Activated naive CD4-positive, alpha-beta T cell treated with anti-CD3 and anti-CD28 coated beads, Interleukin-2, amount 50 U/mL, for 16 hours (primary cell): ENCODE measurements at regions not wholly inside any gene's neighbourhood (a gene's known extent, or its start where the extent isn't known, plus 50 kb on each side); places are given as distances from the start of the nearest gene placed in this dataset.
"Not testable (repeated sequence)": the region's sequence is repeated elsewhere in the genome, so short reads cannot be mapped to it uniquely, and the experiment has no call there.

Experiments used
- DNase-seq: peaks from one replicate; pipeline ENCODE4 v3.0.0-alpha.2; 2020

DNA sequence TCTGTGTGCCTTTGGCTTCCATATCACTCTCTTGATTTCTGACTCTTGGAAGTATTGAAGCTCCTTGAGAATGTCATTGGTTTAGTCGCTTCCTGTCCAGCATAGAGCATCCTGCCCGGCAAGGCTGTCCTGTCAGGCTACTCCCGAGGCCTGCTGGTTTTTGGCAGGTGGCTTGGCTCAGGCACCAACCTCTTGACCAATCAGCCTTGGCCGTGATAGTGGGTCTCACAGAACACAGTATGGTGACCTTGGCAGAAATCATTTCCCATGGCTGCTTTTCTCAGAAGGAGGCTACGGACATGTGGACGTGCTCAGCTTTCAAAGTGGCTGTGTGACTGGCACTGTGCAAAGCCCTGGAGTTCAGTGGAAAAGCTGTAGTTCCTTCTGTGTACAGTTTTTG, 516.9 kb downstream of the REEP3 start:
- DNase-seq = no peak

DNA sequence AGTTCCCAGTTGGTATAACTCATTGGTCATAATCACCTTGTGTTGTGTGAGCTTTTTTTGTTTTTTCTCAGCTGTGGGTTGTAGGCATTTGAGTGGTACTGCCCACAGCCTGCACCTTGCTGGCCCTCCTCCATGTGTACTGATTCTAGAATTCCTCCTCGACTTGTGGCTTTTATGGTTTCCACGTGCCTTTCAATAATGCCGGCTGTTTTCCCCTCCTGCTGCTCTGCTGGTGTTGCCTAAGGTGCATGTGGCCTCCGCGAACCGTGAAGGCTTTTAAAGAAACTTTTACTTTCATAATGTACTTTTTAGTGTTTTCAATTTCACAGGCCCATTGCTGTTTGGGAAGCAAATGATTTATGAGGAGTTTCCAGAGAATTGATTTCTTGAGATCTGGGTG, 518.0 kb downstream of the REEP3 start:
- no peak for DNase-seq

DNA sequence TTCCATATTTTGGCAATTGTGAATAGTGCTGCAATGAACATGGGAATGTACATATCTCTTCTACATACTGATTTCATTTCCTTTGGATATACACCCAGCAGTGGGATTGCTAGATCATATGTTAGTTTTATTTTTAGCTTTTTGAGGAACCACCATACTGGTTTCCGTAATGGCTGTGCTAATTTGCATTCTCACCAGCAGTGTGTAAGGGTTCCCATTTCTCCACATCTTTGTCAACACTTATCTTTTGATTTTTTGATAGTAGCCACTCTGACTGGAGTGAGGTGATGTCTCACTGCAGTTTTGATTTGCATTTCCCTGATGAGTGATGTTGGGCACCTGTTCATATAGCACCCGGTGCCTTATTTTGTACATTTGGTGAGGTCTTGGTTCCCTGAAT, 519.6 kb downstream of the REEP3 start:
- DNase-seq = no peak

DNA sequence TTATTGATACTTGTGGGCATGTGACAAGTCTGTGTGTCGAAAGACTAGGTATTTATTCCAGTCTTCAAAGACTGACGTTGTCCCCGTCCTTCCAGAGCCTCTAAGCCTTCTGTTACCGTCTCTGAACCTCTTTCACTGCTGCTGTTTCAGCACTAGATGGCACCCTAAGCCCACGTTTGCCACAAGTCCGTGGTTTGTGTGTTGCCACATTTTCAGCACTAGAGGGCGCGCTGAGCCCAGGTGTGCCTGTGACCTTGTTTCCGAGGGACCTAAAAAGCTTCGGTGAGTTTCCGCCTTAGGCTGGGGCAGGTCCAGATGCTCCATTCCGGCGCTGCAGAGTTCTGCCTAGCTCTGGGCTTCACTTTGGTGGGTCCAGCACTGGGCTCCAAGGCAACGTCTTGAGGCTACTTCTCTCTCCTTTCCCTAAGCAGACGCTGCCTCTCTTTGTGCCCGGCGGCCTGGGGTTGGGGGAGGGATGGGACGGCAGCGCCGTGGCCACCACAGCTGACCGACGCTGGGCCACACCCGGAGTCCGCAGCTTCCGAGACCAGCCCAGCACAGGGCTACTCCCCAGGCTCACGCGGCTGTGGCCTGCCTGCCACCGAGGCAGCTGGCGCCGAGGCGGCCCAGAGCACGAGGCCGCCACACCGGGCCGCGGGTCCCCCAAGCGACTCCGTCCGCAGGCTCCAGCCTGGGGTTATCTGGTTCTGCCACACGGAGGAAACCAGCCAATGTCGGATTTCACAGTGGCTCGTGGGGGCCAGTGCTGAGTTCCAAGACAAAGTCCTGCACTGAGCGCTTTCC, 520.2 kb downstream of the REEP3 start:
- DNase-seq = peak; percentile 78

DNA sequence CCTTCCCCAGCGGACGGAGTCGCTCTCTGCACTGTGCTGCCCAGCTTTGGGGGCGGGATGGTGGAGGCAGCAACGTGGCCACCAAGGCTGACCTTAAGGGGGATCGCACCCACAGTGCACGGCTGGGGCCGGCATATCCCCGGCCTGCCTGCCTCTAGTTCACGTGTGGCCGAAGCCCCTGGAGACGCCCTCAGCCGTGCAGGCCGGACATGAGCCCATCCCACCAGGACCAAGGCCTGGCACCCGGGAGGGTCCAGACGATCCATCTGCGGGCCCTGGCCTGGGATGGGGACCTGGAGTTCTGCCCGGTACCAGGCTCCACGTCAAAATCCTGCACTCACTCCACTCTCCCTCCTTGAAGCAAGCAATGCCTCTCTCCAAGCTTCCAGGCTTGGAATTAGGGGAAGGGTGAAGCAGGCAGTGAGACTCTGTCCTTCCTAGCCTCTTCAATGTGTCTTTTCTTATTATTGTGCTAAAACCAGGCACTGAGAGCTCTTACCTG, 520.8 kb downstream of the REEP3 start:
- DNase-seq = no peak

DNA sequence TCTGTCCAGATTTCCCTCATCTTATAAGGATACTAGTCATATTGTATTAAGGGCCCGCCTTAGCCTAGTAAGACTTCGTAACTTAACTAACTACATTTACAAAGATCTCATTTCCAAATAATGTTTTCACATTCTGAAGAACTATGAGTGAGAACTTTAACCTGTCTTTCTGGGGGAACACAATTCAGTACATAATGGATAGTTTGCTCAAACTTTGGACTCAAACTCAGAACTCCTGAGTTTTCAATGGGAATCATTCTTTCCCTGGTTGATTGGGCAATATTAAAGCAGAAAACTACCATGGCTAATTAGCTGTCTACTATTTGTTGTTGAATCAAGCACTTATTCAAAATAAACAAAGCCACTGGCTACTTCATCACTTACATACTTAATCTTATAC, 522.9 kb downstream of the REEP3 start:
- no peak for DNase-seq

DNA sequence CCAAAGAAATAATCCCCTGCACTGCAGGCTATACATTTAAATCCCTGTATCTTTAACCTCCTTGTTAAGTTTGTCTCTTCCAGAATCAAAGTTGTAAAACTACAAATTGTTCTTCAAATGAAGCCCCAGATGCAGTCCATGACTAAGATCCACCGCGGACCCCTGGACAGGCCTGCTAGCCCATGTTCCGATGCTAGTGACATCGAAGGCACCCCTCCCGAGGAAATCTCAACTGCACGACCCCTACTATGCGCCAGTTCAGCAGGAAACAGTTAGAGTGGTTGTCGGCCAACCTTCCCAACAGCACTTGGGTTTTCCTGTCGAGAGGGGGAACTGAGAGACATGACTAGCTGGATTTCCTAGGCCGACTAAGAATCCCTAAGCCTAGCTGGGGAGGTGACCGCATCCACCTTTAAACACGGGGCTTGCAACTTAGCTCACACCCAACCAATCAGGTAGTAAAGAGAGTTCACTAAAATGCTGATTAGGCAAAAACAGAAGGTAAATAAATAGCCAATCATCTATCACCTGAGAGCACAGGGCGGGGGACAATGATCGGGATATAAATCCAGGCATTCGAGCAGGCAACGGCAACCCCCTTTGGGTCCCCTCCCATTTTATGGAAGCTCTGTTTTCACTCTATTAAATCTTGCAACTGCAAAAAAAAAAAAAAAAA, 523.9 kb downstream of the REEP3 start:
- DNase-seq = not testable (repeated sequence)

DNA sequence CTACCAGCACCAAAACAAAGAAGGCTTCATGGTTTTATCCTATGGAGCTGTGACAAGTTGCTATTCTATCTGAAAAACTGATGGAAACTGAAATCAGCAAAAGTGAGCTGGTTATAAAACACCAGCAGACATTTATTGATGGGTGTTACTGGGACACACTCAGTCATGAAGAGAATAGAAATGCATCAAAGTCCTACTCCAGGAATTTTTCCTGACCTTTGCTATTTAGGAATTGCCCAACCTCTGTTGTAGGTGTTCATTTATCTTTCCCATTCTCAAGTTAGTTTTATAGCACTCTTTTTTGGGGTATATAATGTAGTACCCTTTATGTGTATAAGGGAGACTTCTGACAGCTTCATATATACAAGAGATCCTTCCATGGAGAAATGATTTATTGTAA, 533.2 kb downstream of the REEP3 start:
- no peak for DNase-seq

DNA sequence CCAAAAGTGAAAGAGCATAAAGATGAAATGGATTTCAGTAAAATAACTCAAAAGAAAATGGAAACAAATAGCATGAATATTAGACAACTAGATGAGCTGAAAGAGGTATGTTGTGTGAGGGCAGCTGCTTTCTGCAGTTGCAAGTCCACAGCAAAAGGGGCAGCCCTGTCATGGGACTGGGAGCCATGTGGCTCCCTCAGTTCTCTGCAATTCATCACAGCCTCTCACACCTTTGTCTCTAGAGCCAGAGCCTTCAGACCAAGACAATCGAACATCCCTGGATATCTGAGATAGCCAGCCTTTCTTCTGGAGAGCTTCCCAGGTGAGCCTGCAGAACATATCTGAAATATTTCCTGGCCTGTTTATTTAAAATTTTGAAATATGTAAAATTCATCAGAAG, 538.7 kb downstream of the REEP3 start:
- DNase-seq = no peak

DNA sequence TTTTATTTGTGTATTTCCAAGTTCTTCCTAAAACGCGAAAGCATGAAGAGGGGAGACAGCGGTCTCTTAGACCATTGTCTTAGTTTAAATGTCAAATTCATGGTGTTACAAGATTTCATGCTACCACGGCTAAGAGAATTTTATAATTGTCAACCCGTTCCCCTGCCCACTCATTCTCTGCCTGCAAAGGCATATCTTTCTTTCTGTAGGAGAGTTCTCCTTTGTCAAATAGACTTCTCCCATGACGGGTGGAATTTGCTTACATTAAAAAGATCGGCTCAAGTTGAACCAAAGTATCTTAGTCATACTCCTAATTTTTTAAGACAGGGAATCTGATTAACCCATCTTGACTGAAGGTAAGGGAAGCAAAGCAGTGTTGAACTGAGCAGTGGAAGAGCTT, 539.2 kb downstream of the REEP3 start:
- DNase-seq = no peak

DNA sequence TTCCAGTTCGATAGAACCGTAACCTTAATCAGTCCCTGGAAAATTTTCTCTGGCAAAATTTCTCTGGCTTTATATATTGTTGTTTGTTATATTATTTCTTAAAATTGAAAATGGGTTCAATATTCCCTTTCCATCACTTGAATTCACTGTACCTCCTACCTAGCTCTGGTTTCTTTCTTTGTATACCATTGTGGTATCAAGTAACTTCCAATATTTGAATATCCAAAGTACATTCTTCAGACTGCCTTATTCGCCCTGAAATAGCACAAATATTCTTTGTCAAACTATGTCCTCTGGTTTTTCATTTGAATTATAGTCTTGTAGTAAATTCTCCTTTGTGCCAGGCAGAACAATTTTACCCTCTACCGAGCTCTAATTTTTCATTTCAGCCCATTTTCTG, 541.6 kb downstream of the REEP3 start:
- DNase-seq = no peak

DNA sequence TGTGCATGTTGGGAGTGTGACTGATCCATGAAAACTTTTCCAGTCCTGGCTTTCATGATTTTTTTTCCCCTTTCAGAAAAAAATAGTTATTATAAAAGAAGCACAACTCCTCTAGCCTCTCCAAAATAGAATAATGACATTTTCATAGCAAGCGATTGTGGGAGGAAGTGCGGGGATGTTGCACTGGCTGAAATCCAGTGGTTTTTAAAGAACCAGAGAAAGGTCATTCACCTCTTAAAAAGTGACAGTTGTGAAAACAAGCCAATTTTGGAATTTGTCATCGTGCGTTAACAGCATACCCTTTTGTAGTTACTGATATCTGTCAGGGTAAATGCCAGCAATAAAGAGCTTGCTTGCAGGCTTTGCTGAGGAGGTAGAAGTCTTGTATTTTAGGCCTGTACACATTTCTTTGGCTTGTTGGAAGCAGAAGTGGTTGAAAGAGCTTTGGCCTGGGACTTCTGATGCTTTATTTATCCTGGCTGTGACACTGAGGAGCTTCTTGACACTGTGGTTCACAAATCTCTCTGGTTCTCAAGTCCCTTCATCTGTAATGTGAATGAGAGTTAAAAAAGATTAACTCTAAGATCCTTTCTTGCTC, 545.9 kb downstream of the REEP3 start:
- no peak for DNase-seq

DNA sequence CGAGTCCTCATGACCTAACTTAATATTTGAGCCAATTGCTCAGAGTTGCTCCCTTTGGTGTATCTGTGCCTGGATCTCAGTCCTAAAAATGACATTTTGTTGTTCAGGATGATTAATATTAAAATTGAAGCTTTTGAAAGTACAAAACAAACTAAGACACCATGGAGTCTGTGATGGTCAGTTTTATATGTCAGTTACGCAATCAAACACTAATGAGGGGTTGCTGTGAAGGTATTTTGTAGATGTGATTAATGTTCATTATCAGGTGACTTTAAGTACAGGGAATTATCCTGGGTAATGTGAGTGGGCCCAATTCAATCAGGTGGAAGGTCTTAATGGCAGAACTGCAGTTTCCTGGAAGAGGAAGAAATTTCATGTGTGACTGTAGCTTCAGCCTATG, 546.7 kb downstream of the REEP3 start:
- DNase-seq = no peak

DNA sequence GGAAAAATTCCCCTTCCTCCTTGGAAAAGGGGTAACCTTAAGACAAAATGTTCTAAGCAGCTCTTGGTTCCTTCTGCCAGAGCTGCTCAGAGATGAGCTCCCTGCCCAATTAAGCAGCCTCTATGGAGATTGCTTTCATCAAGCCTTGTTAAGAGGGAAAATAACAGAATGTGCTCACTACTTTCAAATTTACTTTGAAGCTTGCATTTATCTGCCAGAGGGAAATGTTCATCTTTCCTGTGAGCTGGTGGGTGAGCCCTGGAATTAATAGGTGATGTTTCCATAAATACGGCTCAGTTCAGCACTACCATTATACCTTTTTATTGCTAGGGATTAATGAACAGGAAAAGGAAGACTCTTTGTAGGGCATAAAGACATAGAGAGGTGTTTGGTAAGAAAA, 549.0 kb downstream of the REEP3 start:
- DNase-seq = no peak

DNA sequence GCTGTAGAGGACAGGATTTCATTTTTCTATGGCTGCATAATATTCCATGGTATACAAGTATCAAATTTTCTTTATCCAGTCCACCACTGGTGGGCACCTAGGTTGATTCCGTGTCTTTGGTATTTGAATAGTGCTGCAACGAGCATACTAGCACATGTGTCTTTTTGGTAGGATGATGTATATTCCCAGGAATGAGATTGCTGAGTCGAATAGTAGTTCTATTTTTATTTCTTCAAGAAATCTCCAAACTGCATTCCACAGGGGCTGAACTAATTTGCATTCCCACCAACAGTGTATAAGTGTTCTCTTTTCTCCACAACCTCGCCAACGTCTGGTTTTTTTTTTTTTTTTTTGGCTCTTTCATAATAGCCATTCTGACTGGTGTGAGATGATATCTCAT, 550.0 kb downstream of the REEP3 start:
- DNase-seq = no peak

DNA sequence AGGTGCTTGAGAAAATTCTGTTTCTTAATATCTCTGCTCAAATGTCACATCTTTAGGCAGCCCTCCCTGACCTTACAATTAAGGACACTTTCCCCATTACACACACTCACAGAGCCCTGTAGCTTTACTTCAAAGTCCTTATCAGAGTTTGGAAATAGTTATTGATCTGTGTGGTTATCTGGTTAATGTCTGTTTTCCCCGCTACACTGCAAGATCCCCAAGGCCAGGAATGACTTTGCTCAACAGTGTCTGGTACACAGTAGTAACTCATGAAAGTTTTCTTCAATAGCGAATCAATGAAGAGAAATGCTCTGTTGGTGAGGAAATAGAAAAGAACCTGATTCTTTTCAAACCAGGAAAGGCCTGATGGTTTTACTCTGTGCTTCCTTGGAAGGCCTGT, 554.4 kb downstream of the REEP3 start:
- no peak for DNase-seq

DNA sequence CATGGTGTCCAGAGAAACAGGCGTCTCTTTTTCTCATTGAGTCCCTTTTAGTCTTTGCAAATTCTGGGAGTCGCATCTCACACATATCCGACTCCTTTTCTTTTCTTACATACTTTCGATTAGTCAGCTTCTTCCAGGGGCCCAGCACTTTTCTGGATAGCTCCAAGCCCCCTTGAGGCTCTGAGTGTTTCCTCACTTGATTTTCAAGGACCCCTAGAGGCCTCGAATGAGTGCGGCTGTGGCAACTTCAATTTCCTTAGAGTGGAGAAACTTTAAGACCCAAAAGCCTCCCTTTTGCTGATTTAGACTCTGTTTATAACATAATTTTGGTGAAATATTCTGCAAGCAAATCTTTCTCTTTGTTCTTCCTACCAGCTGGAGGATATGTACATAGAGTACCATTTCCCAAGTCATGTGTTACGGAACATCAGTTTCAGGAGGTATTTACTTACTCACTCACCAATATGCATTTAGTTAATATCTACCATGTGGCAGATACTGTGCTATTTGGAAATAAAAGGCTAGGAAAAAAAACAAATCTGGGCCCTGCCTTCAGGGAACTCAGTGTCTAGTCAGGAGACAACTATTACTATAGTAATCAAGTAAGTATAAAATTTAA, 555.2 kb downstream of the REEP3 start:
- no peak for DNase-seq

DNA sequence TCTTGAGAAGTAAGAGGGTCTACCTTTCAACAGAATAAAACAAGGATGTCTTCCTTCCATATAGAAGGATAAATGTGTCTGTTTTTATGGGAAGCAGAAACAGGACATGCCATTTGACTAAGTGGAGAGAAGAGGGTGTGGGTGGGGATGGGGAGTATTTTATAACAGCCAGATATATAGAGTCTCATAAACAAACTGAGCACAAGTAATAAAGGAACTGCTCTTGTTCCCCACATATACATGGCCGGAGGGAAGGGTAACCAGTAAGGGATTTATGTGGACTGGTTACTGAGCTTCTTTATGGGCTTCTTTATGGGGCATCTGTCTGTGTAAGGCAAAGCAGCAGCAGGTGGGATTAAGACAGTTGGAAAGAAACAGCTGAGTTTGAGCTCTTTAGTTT, 558.1 kb downstream of the REEP3 start:
- no peak for DNase-seq

DNA sequence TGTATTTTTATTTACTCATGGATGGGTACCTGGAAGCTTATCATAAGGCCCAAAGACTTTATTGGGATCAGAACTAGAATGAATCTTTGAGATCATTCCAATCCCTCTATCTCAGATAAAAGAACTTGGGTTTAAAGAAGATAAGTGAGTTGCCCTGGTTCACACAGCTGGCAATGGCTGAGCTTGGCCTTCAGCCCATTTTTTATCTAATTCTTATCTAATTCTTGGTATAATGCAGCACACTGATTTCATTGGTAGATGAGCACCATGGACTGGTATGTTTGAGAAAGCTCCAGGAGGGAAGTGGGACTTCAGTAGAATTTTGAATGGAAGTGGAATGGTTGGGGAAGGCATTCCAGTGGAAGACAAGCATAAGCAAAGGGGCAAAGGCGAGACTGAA, 558.9 kb downstream of the REEP3 start:
- no peak for DNase-seq

DNA sequence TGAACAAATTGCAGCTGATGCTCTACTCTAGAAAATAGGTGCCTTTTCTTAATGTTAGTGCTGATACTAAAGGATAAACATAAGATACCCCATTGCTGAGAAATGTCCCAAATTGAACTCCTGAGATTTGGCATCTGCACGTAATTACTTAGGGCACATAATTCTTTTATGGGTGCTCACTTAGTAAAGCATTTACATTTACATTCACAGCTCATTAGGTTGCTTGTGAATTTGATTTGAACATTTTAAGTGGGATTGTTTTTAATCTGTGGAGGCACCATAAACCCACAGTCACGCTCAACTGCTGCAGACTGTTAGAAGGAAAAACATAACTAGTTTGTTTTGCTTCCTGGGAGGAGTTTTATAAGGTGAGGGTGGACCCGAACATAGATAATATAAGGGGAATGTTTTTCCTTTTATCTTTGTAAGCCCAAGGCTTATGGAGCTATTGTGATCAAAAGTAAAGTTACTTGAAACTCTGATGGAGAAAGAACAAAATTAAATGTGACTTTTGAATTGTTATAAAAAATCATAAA, 560.8 kb downstream of the REEP3 start:
- DNase-seq = no peak

DNA sequence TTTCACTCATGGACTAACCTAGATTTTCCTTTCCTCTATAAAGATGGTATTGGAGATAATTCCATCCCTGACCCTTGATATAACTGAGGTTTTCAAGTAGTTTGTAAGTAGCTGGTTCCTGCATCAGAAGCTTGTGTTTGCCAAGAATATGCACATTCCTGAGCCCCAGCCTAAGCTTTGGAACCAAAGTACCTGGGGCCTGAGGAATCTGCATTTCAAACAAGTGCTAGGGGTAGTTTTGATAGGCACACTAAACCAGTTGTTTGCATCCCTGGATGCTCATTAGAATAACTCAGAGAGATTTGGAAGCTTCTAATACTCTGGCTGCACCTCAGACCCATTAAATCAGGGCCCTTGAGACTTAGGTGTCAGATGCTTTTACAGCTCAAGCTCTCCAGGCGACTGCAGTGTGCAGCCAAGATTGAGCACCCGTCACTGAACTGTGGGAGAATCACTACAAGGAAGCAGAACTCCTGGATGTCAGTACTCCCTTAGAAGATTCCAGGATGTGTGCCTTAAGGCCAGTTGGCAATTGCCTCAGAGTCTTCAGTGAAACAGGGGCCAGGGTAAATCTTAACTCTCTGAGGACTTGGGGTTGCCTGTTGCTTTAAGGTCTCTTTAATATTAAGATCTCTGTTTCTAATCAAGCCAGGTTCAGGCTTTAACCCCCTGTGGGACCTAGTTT, 565.0 kb downstream of the REEP3 start:
- no peak for DNase-seq

DNA sequence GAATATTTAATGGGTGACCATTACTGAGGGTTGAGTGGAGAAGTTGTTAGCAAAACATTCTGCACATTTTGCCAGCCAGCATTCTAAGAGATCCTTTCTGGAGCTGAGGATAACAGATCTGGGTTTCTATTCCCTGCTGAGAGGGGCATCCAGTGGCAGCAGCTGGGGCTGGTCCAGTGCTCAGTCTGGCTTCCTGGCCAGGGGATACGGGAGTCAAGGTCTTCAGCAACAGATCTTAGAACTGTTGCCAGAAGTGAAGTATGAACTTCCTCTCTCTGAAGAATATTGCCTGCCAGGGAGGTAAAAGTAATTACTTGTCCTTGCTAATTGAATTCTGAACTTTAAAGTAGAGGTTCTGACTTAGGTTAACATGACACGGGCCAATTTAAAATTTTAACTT, 568.4 kb downstream of the REEP3 start:
- no peak for DNase-seq

DNA sequence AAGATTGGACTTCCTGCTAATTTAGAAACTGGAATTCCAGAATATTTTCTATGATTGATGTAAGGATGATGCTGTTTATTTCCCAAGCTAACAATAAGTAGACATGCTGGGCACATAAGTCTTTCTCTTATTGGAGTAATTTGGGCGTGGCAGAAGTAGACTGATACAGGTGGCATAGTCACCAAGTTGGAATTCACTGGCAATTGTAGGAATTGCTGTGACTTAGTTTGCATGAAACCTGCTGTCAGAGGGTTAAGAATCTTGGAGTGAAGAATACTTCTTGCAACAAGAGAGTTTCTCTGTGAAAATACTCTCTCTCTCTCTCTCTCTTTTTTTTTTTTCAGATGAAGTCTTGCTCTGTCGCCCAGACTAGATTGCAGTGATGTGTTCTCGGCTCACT, 569.7 kb downstream of the REEP3 start:
- no peak for DNase-seq
